Neural cell (in vitro differentiated cells): ENCODE measurements at regions not wholly inside any gene's neighbourhood (a gene's known extent, or its start where the extent isn't known, plus 50 kb on each side); places are given as distances from the start of the nearest gene placed in this dataset.
A peak's percentile ranks its signal among the peaks of the same experiment; 100 is the strongest.

Experiments used
- H2AFZ ChIP-seq: fragments of 200-600, 300-800 bp; sonication (generic), shearing (Covaris generic); 2 replicates; pipeline ENCODE4 v1.6.0; 2014; ENCODE audit warnings: low read depth, mild to moderate bottlenecking, antibody characterized with exemption, low read length, moderate library complexity
- H3F3A ChIP-seq: fragments of 200-600 bp; shearing (Covaris generic); 2 replicates; pipeline ENCODE4 v1.6.1; 2016; ENCODE audit warnings: mild to moderate bottlenecking, moderate library complexity, mixed read lengths, antibody characterized with exemption, low read length; ENCODE audit not compliant: insufficient read depth, poor library complexity, severe bottlenecking
- H3K27ac ChIP-seq: fragments of 200-600, 300-800 bp; sonication (generic), shearing (Covaris generic); 2 replicates; pipeline ENCODE4 v1.5.1; 2014; ENCODE audit warnings: mild to moderate bottlenecking, low read length, moderate library complexity
- H3K27me3 ChIP-seq: fragments of 300-800, 200-600 bp; sonication (generic), shearing (Covaris generic); 2 replicates; pipeline ENCODE4 v1.6.0; 2014; ENCODE audit warnings: mild to moderate bottlenecking, low read depth, low read length, moderate library complexity; ENCODE audit not compliant: insufficient read depth
- H3K36me3 ChIP-seq: fragments of 300-800, 200-600 bp; sonication (generic), shearing (Covaris generic); 2 replicates; pipeline ENCODE4 v1.5.1; 2014; ENCODE audit warnings: mild to moderate bottlenecking, antibody characterized with exemption, low read length, moderate library complexity; ENCODE audit not compliant: insufficient read depth
- H3K4me2 ChIP-seq: fragments of 300-800, 200-600 bp; sonication (generic), shearing (Covaris generic); 2 replicates; pipeline ENCODE4 v1.6.0; 2014; ENCODE audit warnings: mild to moderate bottlenecking, low read length
- H3K4me3 ChIP-seq: fragments of 300-800, 200-600 bp; sonication (generic), shearing (Covaris generic); 2 replicates; pipeline ENCODE4 v1.5.1; 2014; ENCODE audit warnings: mild to moderate bottlenecking, low read length, moderate library complexity
- H3K79me2 ChIP-seq: fragments of 200-600 bp; shearing (Covaris generic); replicated peaks from 2 replicates; pipeline ENCODE4 v1.6.0; 2014; ENCODE audit warnings: mild to moderate bottlenecking, low read length, moderate library complexity; ENCODE audit not compliant: insufficient read depth
- H3K9ac ChIP-seq: fragments of 300-800, 200-600 bp; sonication (generic), shearing (Covaris generic); 2 replicates; pipeline ENCODE4 v1.6.1; 2016; ENCODE audit warnings: mild to moderate bottlenecking, low read length, mixed read lengths
- H3K9me2 ChIP-seq: fragments of 200-600 bp; shearing (Covaris generic); 2 replicates; pipeline ENCODE4 v1.6.1; 2016; ENCODE audit warnings: mild to moderate bottlenecking, low read length, mixed read lengths; ENCODE audit not compliant: insufficient read depth
- H3K9me3 ChIP-seq: fragments of 200-600, 300-800 bp; sonication (generic), shearing (Covaris generic); 2 replicates; pipeline ENCODE4 v1.6.1; 2016; ENCODE audit warnings: mild to moderate bottlenecking, mixed run types, low read length, moderate library complexity, mixed read lengths
- H4K20me1 ChIP-seq: fragments of 200-600 bp; shearing (Covaris generic); 2 replicates; pipeline ENCODE4 v1.6.1; 2016; ENCODE audit warnings: mild to moderate bottlenecking, mixed run types; ENCODE audit not compliant: insufficient read depth
- CTCF ChIP-seq: fragments of 450-650 bp; IDR thresholded peaks from 2 replicates; pipeline ENCODE4 v1.5.1; 2014; ENCODE audit warnings: antibody characterized with exemption, mild to moderate bottlenecking, moderate library complexity; ENCODE audit not compliant: poor library complexity, severe bottlenecking
- EP300 ChIP-seq: fragments of 450-650 bp; conservative IDR thresholded peaks from 2 replicates; pipeline ENCODE4 v1.6.1; 2014; ENCODE audit warnings: antibody characterized with exemption, mild to moderate bottlenecking, moderate library complexity; ENCODE audit not compliant: poor library complexity, severe bottlenecking
- EZH2 ChIP-seq: fragments of 200-600, 300-800 bp; shearing (Covaris generic), sonication (generic); IDR thresholded peaks from 2 replicates; pipeline ENCODE4 v1.6.1; 2014; ENCODE audit warnings: antibody characterized with exemption, low read length, borderline replicate concordance, mild to moderate bottlenecking; ENCODE audit not compliant: insufficient read depth, poor library complexity, severe bottlenecking
- MXI1 ChIP-seq: fragments of 450-650 bp; conservative IDR thresholded peaks from 2 replicates; pipeline ENCODE4 v1.6.1; 2014; ENCODE audit warnings: antibody characterized with exemption, mild to moderate bottlenecking; ENCODE audit not compliant: poor library complexity, severe bottlenecking
- POLR2AphosphoS5 ChIP-seq: IDR thresholded peaks from 2 replicates; pipeline ENCODE4 v1.6.1; 2012
- RAD21 ChIP-seq: fragments of 450-650 bp; conservative IDR thresholded peaks from 2 replicates; pipeline ENCODE4 v1.6.1; 2014; ENCODE audit warnings: antibody characterized with exemption, mild to moderate bottlenecking, moderate library complexity
- REST ChIP-seq: IDR thresholded peaks from 2 replicates; pipeline ENCODE4 v1.6.1; 2012; ENCODE audit warnings: borderline replicate concordance
- SMC3 ChIP-seq: fragments of 450-650 bp; conservative IDR thresholded peaks from 2 replicates; pipeline ENCODE4 v1.6.1; 2014; ENCODE audit warnings: antibody characterized with exemption, mild to moderate bottlenecking, moderate library complexity; ENCODE audit not compliant: poor library complexity
- TAF1 ChIP-seq: IDR thresholded peaks from 2 replicates; pipeline ENCODE4 v1.6.1; 2012; ENCODE audit warnings: low read depth

- peaks cover 29% of the 10 kb centered on the region for H3K27me3 ChIP-seq
- no peaks in the 10 kb centered on the region for H3K9me3 ChIP-seq
- H4K20me1 ChIP-seq, result no peaks in the 10 kb centered on the region
- no peaks in the 10 kb centered on the region for H3K36me3 ChIP-seq
- H3K79me2 ChIP-seq, result no peaks in the 10 kb centered on the region
- H3K9ac ChIP-seq, result no peak overlapping the region
- no peaks in the 10 kb centered on the region for H3K9me2 ChIP-seq
- H3K4me3 ChIP-seq, result no peak overlapping the region
- no peak for TF ChIP-seq TAF1
- TF ChIP-seq REST, result no peak
- H3K4me2 ChIP-seq, result no peak overlapping the region
- H2AFZ ChIP-seq, result no peak overlapping the region
- no peaks in the 10 kb centered on the region for H3F3A ChIP-seq
- no peak overlapping the region for H3K27ac ChIP-seq
Observed at GRCh38 chr1:214186103-214186824, 94.7 kb upstream of the SMYD2 start.

GRCh38 chr1:214187121-214187900 lies 93.6 kb upstream of the SMYD2 start:
- no peaks in the 10 kb centered on the region for H3K9me3 ChIP-seq
- no peaks in the 10 kb centered on the region for H3F3A ChIP-seq
- H2AFZ ChIP-seq, result peak overlapping the region; percentile 11
- H3K79me2 ChIP-seq, result no peaks in the 10 kb centered on the region
- no peaks in the 10 kb centered on the region for H3K9me2 ChIP-seq
- TF ChIP-seq POLR2AphosphoS5 (peak; percentile 29), SMC3 (peak; percentile 31), TAF1 (no peak)
- no peak overlapping the region for H3K27ac ChIP-seq
- H3K9ac ChIP-seq, result peak overlapping the region; percentile 22
- no peaks in the 10 kb centered on the region for H4K20me1 ChIP-seq
- H3K27me3 ChIP-seq, result peaks cover 29% of the 10 kb centered on the region
- peak overlapping the region; percentile 76 for H3K4me2 ChIP-seq
- H3K36me3 ChIP-seq, result no peaks in the 10 kb centered on the region
- H3K4me3 ChIP-seq, result peak overlapping the region; percentile 71

- Histone ChIP-seq H3K4me2 (peak overlapping the region; percentile 76), H3K9me2 (no peaks in the 10 kb centered on the region), H3K9me3 (no peaks in the 10 kb centered on the region), H3K9ac (no peak overlapping the region), H3K79me2 (no peaks in the 10 kb centered on the region), H3K27ac (no peak overlapping the region), H4K20me1 (no peaks in the 10 kb centered on the region), H3K4me3 (peak overlapping the region; percentile 71), H3F3A (no peaks in the 10 kb centered on the region), H3K36me3 (no peaks in the 10 kb centered on the region), H2AFZ (no peak overlapping the region), H3K27me3 (peaks cover 29% of the 10 kb centered on the region)
- TF ChIP-seq REST (no peak), EP300 (no peak), TAF1 (no peak), SMC3 (no peak), POLR2AphosphoS5 (no peak), MXI1 (no peak), RAD21 (no peak), EZH2 (no peak), CTCF (no peak)
Observed at GRCh38 chr1:214187933-214188332, 93.0 kb upstream of the SMYD2 start.
